GM23248 (cell line): ENCODE measurements at regions not wholly inside any gene's neighbourhood (a gene's known extent, or its start where the extent isn't known, plus 50 kb on each side); places are given as distances from the start of the nearest gene placed in this dataset.

Source experiments
- EZH2 ChIP-seq: fragments of 200-600 bp; sonication (generic); IDR thresholded peaks from 2 replicates; pipeline ENCODE4 v1.6.1; 2018; ENCODE audit warnings: antibody characterized with exemption, mild to moderate bottlenecking; ENCODE audit not compliant: insufficient read depth, poor library complexity, severe bottlenecking
- EZH2phosphoT487 ChIP-seq: fragments of 200-600 bp; sonication (generic); IDR thresholded peaks from 2 replicates; pipeline ENCODE4 v1.6.1; 2018; ENCODE audit warnings: antibody characterized with exemption, moderate library complexity, mild to moderate bottlenecking, low read depth; ENCODE audit not compliant: insufficient read depth

GRCh38 chr4:176850436-176850835 lies 57.7 kb upstream of the VEGFC start:
- no peak for TF ChIP-seq EZH2
- no peak for TF ChIP-seq EZH2phosphoT487
